Astrocyte (in vitro differentiated cells and primary cell): ENCODE measurements at regions not wholly inside any gene's neighbourhood (a gene's known extent, or its start where the extent isn't known, plus 50 kb on each side); places are given as distances from the start of the nearest gene placed in this dataset.

ENCODE experiments used
- DNase-seq: peaks from one replicate; pipeline ENCODE4 v3.0.0-alpha.2; 2010; ENCODE audit warnings: low read depth
- FAIRE-seq: peaks from 2 replicates; lab custom pipeline; 2011; peaks lifted over from hg19 to GRCh38; lab: Jason Lieb, UNC
- H2AFZ ChIP-seq: 2 replicates; pipeline ENCODE4 v1.6.0; 2012; ENCODE audit warnings: low read depth, low read length, inconsistent platforms
- H3K27ac ChIP-seq: 2 replicates; pipeline ENCODE4 v1.5.1; 2011; ENCODE audit warnings: low read depth, low read length, inconsistent platforms
- H3K27me3 ChIP-seq: 2 replicates; pipeline ENCODE4 v1.6.0; 2011; ENCODE audit warnings: low read length, inconsistent platforms; ENCODE audit not compliant: insufficient read depth
- H3K36me3 ChIP-seq: 2 replicates; pipeline ENCODE4 v1.5.1; 2011; ENCODE audit warnings: low read length, inconsistent platforms; ENCODE audit not compliant: insufficient read depth
- H3K4me1 ChIP-seq: 2 replicates; pipeline ENCODE4 v1.5.1; 2011; ENCODE audit warnings: low read length, inconsistent platforms; ENCODE audit not compliant: insufficient read depth
- H3K4me2 ChIP-seq: 2 replicates; pipeline ENCODE4 v1.6.0; 2012; ENCODE audit warnings: low read length, inconsistent platforms
- H3K4me3 ChIP-seq: 2 replicates; pipeline ENCODE4 v1.5.1; 2011; ENCODE audit warnings: low read depth, mild to moderate bottlenecking, low read length, inconsistent platforms; ENCODE audit not compliant: insufficient read depth
- H3K79me2 ChIP-seq: 2 replicates; pipeline ENCODE4 v1.6.0; 2012; ENCODE audit warnings: mild to moderate bottlenecking, low read length, inconsistent platforms; ENCODE audit not compliant: insufficient read depth
- H3K9ac ChIP-seq: 2 replicates; pipeline ENCODE4 v1.6.0; 2012; ENCODE audit warnings: mild to moderate bottlenecking, low read length, inconsistent platforms
- H3K9me3 ChIP-seq: 2 replicates; pipeline ENCODE4 v1.5.1; 2012; ENCODE audit warnings: low read depth, mild to moderate bottlenecking, low read length, inconsistent platforms; ENCODE audit not compliant: insufficient read depth
- H4K20me1 ChIP-seq: 2 replicates; pipeline ENCODE4 v1.6.0; 2012; ENCODE audit warnings: low read length, inconsistent platforms; ENCODE audit not compliant: insufficient read depth
- H3K27ac Mint-ChIP-seq: one replicate; pipeline ENCODE4 v1.8.0; 2021; ENCODE audit warnings: mild to moderate bottlenecking, mixed read lengths; ENCODE audit not compliant: unreplicated experiment
- H3K27me3 Mint-ChIP-seq: one replicate; pipeline ENCODE4 v1.8.0; 2021; ENCODE audit warnings: low read depth, mixed read lengths; ENCODE audit not compliant: unreplicated experiment
- H3K36me3 Mint-ChIP-seq: one replicate; pipeline ENCODE4 v1.8.0; 2021; ENCODE audit warnings: low read depth, mixed read lengths; ENCODE audit not compliant: unreplicated experiment
- H3K4me1 Mint-ChIP-seq: one replicate; pipeline ENCODE4 v1.8.0; 2021; ENCODE audit warnings: low read depth, mixed read lengths; ENCODE audit not compliant: unreplicated experiment
- H3K4me3 Mint-ChIP-seq: one replicate; pipeline ENCODE4 v1.8.0; 2021; ENCODE audit warnings: mild to moderate bottlenecking, moderate library complexity, mixed read lengths; ENCODE audit not compliant: unreplicated experiment
- H3K9me3 Mint-ChIP-seq: one replicate; pipeline ENCODE4 v1.8.0; 2021; ENCODE audit warnings: mild to moderate bottlenecking, mixed read lengths; ENCODE audit not compliant: unreplicated experiment
- CTCF ChIP-seq: IDR thresholded peaks from 2 replicates; pipeline ENCODE4 v1.5.1; 2011; ENCODE audit warnings: low read depth, mild to moderate bottlenecking, inconsistent platforms, low read length, moderate library complexity; ENCODE audit not compliant: insufficient read depth
- EZH2 ChIP-seq: IDR thresholded peaks from 2 replicates; pipeline ENCODE4 v1.6.1; 2012; ENCODE audit warnings: mild to moderate bottlenecking, low read length, inconsistent platforms; ENCODE audit not compliant: insufficient read depth

DNA sequence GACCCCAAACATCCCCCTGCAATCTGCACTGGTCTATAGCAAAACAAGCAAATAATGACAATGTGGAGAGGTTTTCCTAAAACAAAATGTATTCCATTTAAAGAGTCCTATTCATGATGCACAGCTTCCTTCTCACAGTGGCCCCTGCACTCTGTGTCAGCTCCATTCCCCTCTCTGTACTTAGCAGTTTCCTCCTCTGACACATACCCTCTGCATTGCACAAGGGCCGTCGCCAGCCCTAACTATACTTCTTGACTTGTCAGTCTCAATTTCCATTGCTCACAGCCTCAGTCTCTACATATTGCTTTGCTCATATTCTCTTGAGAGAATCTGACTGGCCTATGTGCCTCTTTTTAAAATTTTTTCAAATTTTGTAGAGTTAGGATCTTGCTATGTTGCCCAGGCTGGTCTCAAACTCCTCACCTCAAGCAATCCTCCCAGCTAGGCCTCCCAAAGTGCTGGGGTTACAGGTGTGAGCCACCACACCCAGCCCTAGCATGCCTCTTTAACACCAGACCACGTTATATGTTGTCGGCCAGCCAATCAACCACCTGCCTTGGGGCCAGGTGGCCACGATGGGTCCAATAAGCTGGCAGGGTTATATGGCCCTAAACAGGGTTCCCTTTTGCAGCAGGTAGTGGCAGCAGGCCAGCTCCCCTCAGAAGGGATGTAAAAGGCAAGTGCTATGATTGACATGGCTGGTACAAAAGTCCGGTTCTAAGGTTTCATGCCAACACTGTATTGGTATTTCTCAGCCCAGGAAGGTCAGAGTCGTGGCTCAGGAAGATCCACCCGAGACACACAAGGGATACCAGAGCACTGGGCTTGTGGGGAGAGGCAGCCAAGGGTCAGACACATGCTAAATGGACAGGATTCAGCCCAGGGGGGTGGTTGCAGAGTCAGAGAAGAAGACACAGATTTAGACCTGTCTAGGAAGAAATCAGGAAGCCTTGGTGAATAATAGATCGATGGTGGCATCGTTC is 59.0 kb upstream of the SMAD3 start:
- no peak for DNase-seq
- H4K20me1 ChIP-seq = no peaks in the 10 kb centered on the region
- no peak overlapping the region for H3K27ac ChIP-seq
- Mint-ChIP-seq H3K36me3 (no peaks in the 10 kb centered on the region), H3K4me1 (peaks cover 23% of the 10 kb centered on the region), H3K27ac (no peak overlapping the region), H3K4me3 (peak overlapping the region; percentile 66), H3K27me3 (peaks cover 11% of the 10 kb centered on the region), H3K9me3 (peaks cover 6% of the 10 kb centered on the region)
- H3K9ac ChIP-seq = no peak overlapping the region
- H2AFZ ChIP-seq = no peak overlapping the region
- peaks cover 3% of the 10 kb centered on the region for H3K27me3 ChIP-seq
- FAIRE-seq = no peak
- no peak overlapping the region for H3K4me2 ChIP-seq
- H3K4me1 ChIP-seq = peaks cover 5% of the 10 kb centered on the region
- H3K36me3 ChIP-seq = no peaks in the 10 kb centered on the region
- H3K79me2 ChIP-seq = no peaks in the 10 kb centered on the region
- no peak overlapping the region for H3K4me3 ChIP-seq
- TF ChIP-seq EZH2 (no peak), CTCF (no peak)
- no peaks in the 10 kb centered on the region for H3K9me3 ChIP-seq

GRCh38 chr15:67009576-67010569 is 55.5 kb upstream of the SMAD3 start:
- TF ChIP-seq EZH2 = no peak

GRCh38 chr15:67010898-67011616 is 54.3 kb upstream of the SMAD3 start:
- Mint-ChIP-seq H3K36me3 (no peaks in the 10 kb centered on the region), H3K9me3 (peaks cover 6% of the 10 kb centered on the region), H3K4me3 (no peak overlapping the region), H3K27ac (no peak overlapping the region), H3K4me1 (peaks cover 16% of the 10 kb centered on the region), H3K27me3 (peaks cover 10% of the 10 kb centered on the region)
- Histone ChIP-seq H3K27ac (no peak overlapping the region), H3K36me3 (no peaks in the 10 kb centered on the region), H3K4me3 (no peak overlapping the region), H3K9ac (no peak overlapping the region), H4K20me1 (no peaks in the 10 kb centered on the region), H3K4me2 (no peak overlapping the region), H3K4me1 (peaks cover 15% of the 10 kb centered on the region), H3K27me3 (peaks cover 3% of the 10 kb centered on the region), H2AFZ (no peak overlapping the region), H3K9me3 (no peaks in the 10 kb centered on the region), H3K79me2 (no peaks in the 10 kb centered on the region)
- no peak for FAIRE-seq
- TF ChIP-seq CTCF (no peak), EZH2 (no peak)
- DNase-seq = peak; percentile 25

More at GRCh38 chr15:67009576-67010569, 55.5 kb upstream of the SMAD3 start:
- Histone ChIP-seq H3K9me3 (no peaks in the 10 kb centered on the region), H3K79me2 (no peaks in the 10 kb centered on the region), H3K4me2 (no peak overlapping the region), H3K36me3 (no peaks in the 10 kb centered on the region), H3K27me3 (peaks cover 3% of the 10 kb centered on the region), H2AFZ (no peak overlapping the region), H3K9ac (no peak overlapping the region), H4K20me1 (no peaks in the 10 kb centered on the region), H3K4me1 (peaks cover 15% of the 10 kb centered on the region), H3K4me3 (no peak overlapping the region), H3K27ac (no peak overlapping the region)
- Mint-ChIP-seq H3K27ac (no peak overlapping the region), H3K9me3 (peaks cover 7% of the 10 kb centered on the region), H3K4me1 (peaks cover 17% of the 10 kb centered on the region), H3K27me3 (peaks cover 11% of the 10 kb centered on the region), H3K36me3 (no peaks in the 10 kb centered on the region), H3K4me3 (no peak overlapping the region)
- DNase-seq (no peak), FAIRE-seq (no peak)
